GM12874 (cell line): ENCODE measurements at regions not wholly inside any gene's neighbourhood (a gene's known extent, or its start where the extent isn't known, plus 50 kb on each side); places are given as distances from the start of the nearest gene placed in this dataset.

ENCODE experiments used
- CTCF ChIP-seq: IDR thresholded peaks from 2 replicates; pipeline ENCODE4 v1.5.1; 2011; ENCODE audit warnings: low read depth, mild to moderate bottlenecking, control low read depth, low read length, moderate library complexity; ENCODE audit not compliant: insufficient read depth

DNA sequence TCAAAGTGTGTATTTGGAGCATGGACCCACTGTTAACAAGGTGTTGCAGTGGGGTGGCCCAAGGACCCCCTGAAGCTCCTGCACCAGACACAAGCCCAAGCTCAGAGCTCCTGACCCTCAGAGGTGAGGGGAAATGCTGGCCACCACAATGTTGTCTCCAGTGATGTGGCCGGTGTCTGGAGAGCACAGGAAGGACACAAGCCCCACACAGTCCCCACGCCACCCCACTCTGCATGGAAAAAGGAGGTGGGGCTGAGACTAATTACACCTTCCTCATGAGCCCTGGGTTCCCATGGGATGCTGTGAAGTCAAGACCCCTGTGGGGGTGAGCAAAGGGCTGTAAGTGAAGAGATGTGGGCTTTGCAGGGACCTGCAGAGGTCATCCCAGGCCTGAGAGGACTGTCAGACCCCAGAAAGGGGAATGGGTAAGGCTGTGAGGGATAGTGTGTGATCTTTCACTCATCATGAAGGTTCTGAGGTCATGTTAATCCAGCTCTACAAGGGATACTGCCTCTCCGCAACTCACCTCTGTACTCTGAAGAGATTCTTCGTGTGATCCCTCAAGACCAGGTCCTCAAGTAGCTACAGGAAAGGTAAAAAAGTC, 136.3 kb upstream of the DHRS4 start:
- no peak for TF ChIP-seq CTCF

- no peak for TF ChIP-seq CTCF
Measured at GRCh38 chr14:23827100-23827892, 126.3 kb upstream of the DHRS4 start.

DNA sequence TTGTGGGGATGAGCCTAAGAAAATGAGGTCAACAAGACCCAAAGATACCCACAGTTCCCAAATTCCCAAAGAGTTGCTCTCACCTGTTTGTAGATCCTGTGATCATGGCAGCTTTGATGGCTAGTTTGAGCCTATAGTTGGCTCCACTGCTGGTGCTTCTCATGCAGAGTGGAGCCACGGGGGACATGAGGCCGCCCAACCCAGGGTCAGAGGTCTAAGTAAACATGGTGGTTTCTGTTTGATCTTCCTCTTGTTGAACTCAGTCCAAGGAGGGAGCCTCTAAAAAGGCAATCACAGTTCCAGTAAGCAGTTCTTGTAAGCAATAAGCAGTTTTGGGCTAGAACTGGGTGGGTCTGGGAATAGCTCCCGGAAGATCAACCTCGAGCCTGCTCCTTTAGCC, 125.6 kb upstream of the DHRS4 start:
- no peak for TF ChIP-seq CTCF

GRCh38 chr14:23828616-23829015, 125.0 kb upstream of the DHRS4 start:
- TF ChIP-seq CTCF, result no peak

GRCh38 chr14:23829736-23830471, 123.7 kb upstream of the DHRS4 start:
- TF ChIP-seq CTCF, result no peak

GRCh38 chr14:23831596-23831995, 122.0 kb upstream of the DHRS4 start:
- no peak for TF ChIP-seq CTCF

- no peak for TF ChIP-seq CTCF
Measured at GRCh38 chr14:23861666-23862065, 91.9 kb upstream of the DHRS4 start.
